PC-3 (cell line): ENCODE measurements at regions not wholly inside any gene's neighbourhood (a gene's known extent, or its start where the extent isn't known, plus 50 kb on each side); places are given as distances from the start of the nearest gene placed in this dataset.

ENCODE experiments used
- CTCF ChIP-seq: fragments of 300-600 bp; sonication (generic); conservative IDR thresholded peaks from 2 replicates; pipeline ENCODE4 v1.5.1; 2017; ENCODE audit warnings: antibody characterized with exemption, low read depth, mild to moderate bottlenecking, low read length
- EZH2 ChIP-seq: fragments of 300-600 bp; sonication (generic); IDR thresholded peaks from one replicate; pipeline ENCODE4 v1.6.1; 2017; ENCODE audit warnings: antibody characterized with exemption, mild to moderate bottlenecking, low read length; ENCODE audit not compliant: unreplicated experiment
- EZH2phosphoT487 ChIP-seq: fragments of 300-600 bp; sonication (generic); IDR thresholded peaks from 2 replicates; pipeline ENCODE4 v1.6.1; 2018; ENCODE audit warnings: mild to moderate bottlenecking, antibody characterized with exemption, low read length, borderline replicate concordance

GRCh38 chr19:29337029-29337428, 124.1 kb upstream of the UQCRFS1 start:
- no peak for TF ChIP-seq CTCF
- TF ChIP-seq EZH2phosphoT487: no peak
- TF ChIP-seq EZH2: no peak
